GM18870 (cell line): ENCODE measurements at regions not wholly inside any gene's neighbourhood (a gene's known extent, or its start where the extent isn't known, plus 50 kb on each side); places are given as distances from the start of the nearest gene placed in this dataset.
"Not testable (repeated sequence)": the region's sequence is repeated elsewhere in the genome, so short reads cannot be mapped to it uniquely, and the experiment has no call there.

Experiments used
- ATAC-seq: cut with Tn5 transposase; IDR thresholded peaks from one replicate; pipeline ENCODE4 v1.9.1; 2021; ENCODE audit warnings: moderate library complexity; ENCODE audit not compliant: unreplicated experiment

- no peak for ATAC-seq
These were observed 247.7 kb upstream of the RFX3 start for GRCh38 chr9:3773362-3774060.

GRCh38 chr9:3769646-3770045 is 243.8 kb upstream of the RFX3 start:
- no peak for ATAC-seq

GRCh38 chr9:3768712-3769457 is 243.1 kb upstream of the RFX3 start:
- no peak for ATAC-seq

GRCh38 chr9:3768286-3768685 is 242.5 kb upstream of the RFX3 start:
- ATAC-seq = no peak

- no peak for ATAC-seq
These were observed 236.3 kb upstream of the RFX3 start for GRCh38 chr9:3762076-3762475.

- ATAC-seq = no peak
These were observed 234.2 kb upstream of the RFX3 start for GRCh38 chr9:3760031-3760430.

GRCh38 chr9:3758816-3759576 is 233.2 kb upstream of the RFX3 start:
- ATAC-seq = no peak

- no peak for ATAC-seq
These were observed 230.3 kb upstream of the RFX3 start for GRCh38 chr9:3756071-3756470.

- no peak for ATAC-seq
These were observed 225.4 kb upstream of the RFX3 start for GRCh38 chr9:3751125-3751758.

- no peak for ATAC-seq
These were observed 224.5 kb upstream of the RFX3 start for GRCh38 chr9:3750321-3750720.

- peak; percentile 58 for ATAC-seq
These were observed 220.8 kb upstream of the RFX3 start for GRCh38 chr9:3746296-3747275.

GRCh38 chr9:3743901-3744413 is 218.2 kb upstream of the RFX3 start:
- no peak for ATAC-seq

- no peak for ATAC-seq
These were observed 216.8 kb upstream of the RFX3 start for GRCh38 chr9:3742586-3742985.

- ATAC-seq = no peak
These were observed 215.9 kb upstream of the RFX3 start for GRCh38 chr9:3741729-3742128.

GRCh38 chr9:3740690-3741419 is 215.1 kb upstream of the RFX3 start:
- no peak for ATAC-seq

GRCh38 chr9:3736161-3736560 is 210.4 kb upstream of the RFX3 start:
- ATAC-seq = no peak

GRCh38 chr9:3735251-3735650 is 209.4 kb upstream of the RFX3 start:
- no peak for ATAC-seq

- not testable (repeated sequence) for ATAC-seq
These were observed 207.9 kb upstream of the RFX3 start for GRCh38 chr9:3733527-3734262.

- ATAC-seq = no peak
These were observed 207.2 kb upstream of the RFX3 start for GRCh38 chr9:3733039-3733408.
